Tibial nerve (tissue), 3 donors: ENCODE measurements at regions not wholly inside any gene's neighbourhood (a gene's known extent, or its start where the extent isn't known, plus 50 kb on each side); places are given as distances from the start of the nearest gene placed in this dataset.

Source experiments
- POLR2A ChIP-seq, 2 donors: fragments of 450-650 bp; IDR thresholded peaks; one replicate each; pipeline ENCODE4 v1.6.1; 2017; ENCODE audit warnings: antibody characterized with exemption in 2 of 2, mild to moderate bottlenecking in 2 of 2, moderate library complexity in 2 of 2
- TF ChIP-seq, protein P1 (sequence below), 5 experiments: fragments of 200-600 bp in 3 of 5; fragments of 450-650 bp in 2 of 5; sonication (generic) in 3 of 5; IDR thresholded peaks; one replicate each; pipeline ENCODE4 v1.5.1; 2016 to 2019; ENCODE audit warnings: antibody characterized with exemption in 5 of 5, mild to moderate bottlenecking in 3 of 5, moderate library complexity in 2 of 5

DNA sequence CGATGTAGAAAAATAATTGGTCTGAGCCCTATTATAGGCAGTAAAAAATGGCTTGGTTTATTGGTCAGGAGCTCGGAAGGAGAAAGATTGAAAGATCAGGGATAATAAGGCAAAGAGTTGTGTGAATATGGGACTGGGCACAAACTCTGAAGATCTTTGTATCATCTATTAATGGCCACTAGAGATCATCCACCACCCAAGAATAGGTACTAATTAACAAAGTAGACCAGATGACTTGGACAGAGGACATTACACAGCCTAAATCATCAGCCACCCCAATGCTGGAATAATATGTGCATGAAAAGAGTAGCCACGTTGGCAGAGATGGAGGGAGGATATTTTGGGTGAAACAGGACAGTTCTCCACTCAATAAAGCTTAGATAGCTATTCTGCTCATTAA, 364.1 kb downstream of the EFNA5 start:
- TF ChIP-seq, protein P1, sequence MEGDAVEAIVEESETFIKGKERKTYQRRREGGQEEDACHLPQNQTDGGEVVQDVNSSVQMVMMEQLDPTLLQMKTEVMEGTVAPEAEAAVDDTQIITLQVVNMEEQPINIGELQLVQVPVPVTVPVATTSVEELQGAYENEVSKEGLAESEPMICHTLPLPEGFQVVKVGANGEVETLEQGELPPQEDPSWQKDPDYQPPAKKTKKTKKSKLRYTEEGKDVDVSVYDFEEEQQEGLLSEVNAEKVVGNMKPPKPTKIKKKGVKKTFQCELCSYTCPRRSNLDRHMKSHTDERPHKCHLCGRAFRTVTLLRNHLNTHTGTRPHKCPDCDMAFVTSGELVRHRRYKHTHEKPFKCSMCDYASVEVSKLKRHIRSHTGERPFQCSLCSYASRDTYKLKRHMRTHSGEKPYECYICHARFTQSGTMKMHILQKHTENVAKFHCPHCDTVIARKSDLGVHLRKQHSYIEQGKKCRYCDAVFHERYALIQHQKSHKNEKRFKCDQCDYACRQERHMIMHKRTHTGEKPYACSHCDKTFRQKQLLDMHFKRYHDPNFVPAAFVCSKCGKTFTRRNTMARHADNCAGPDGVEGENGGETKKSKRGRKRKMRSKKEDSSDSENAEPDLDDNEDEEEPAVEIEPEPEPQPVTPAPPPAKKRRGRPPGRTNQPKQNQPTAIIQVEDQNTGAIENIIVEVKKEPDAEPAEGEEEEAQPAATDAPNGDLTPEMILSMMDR (IDR thresholded peaks at IDR 0.05), result no peak
- no peak for TF ChIP-seq POLR2A (IDR thresholded peaks at IDR 0.05)
